GM12892 (cell line): ENCODE measurements at regions not wholly inside any gene's neighbourhood (a gene's known extent, or its start where the extent isn't known, plus 50 kb on each side); places are given as distances from the start of the nearest gene placed in this dataset.

Experiments
- POLR2A ChIP-seq: IDR thresholded peaks from 2 replicates; pipeline ENCODE4 v1.6.1; 2011; ENCODE audit warnings: low read depth, low read length, control low read depth
- POLR2AphosphoS5 ChIP-seq: IDR thresholded peaks from 2 replicates; pipeline ENCODE4 v1.6.1; 2011; ENCODE audit warnings: low read depth, low read length, control low read depth
- TAF1 ChIP-seq: IDR thresholded peaks from 2 replicates; pipeline ENCODE4 v1.6.1; 2011; ENCODE audit warnings: low read depth, mild to moderate bottlenecking, control low read depth, low read length, borderline replicate concordance

GRCh38 chrX:42140320-42140719, 217.0 kb upstream of the CASK start:
- TF ChIP-seq POLR2A (no peak), POLR2AphosphoS5 (no peak), TAF1 (no peak)
